Astrocyte of the spinal cord (primary cell): ENCODE measurements at regions not wholly inside any gene's neighbourhood (a gene's known extent, or its start where the extent isn't known, plus 50 kb on each side); places are given as distances from the start of the nearest gene placed in this dataset.
"Not testable (repeated sequence)": the region's sequence is repeated elsewhere in the genome, so short reads cannot be mapped to it uniquely, and the experiment has no call there.

Source experiments
- DNase-seq: peaks from one replicate; pipeline ENCODE4 v3.0.0; 2011; ENCODE audit warnings: low read depth, low spot score
- H3K4me3 ChIP-seq: 2 replicates; pipeline ENCODE4 v1.5.1; 2011; ENCODE audit warnings: low read depth, mild to moderate bottlenecking, low read length, moderate library complexity
- CTCF ChIP-seq: IDR thresholded peaks from 2 replicates; pipeline ENCODE4 v1.5.1; 2012; ENCODE audit warnings: low read depth, mild to moderate bottlenecking, low read length, inconsistent platforms
- in situ Hi-C: cut with HindIII; loops from 2 replicates; pipeline ENCODE4 v1.10.0; 2017; ENCODE audit warnings: low sequenced_read_pairs

- no peak overlapping the region for H3K4me3 ChIP-seq
Measured at GRCh38 chr3:4077950-4078349, 225.2 kb upstream of the SETMAR start.

GRCh38 chr3:4078903-4079302 lies 224.3 kb upstream of the SETMAR start:
- no peak for TF ChIP-seq CTCF
- no peak overlapping the region for H3K4me3 ChIP-seq
- in situ Hi-C loops: no loop called here
- DNase-seq: no peak

More at GRCh38 chr3:4077950-4078349, 225.2 kb upstream of the SETMAR start:
- no peak for DNase-seq
- no peak for TF ChIP-seq CTCF
- in situ Hi-C loops: no loop called here

GRCh38 chr3:4079339-4080195 lies 223.6 kb upstream of the SETMAR start:
- no peak overlapping the region for H3K4me3 ChIP-seq
- no peak for DNase-seq
- in situ Hi-C loops: no loop called here
- no peak for TF ChIP-seq CTCF

GRCh38 chr3:4083225-4084015 lies 219.7 kb upstream of the SETMAR start:
- in situ Hi-C loops: no loop called here
- TF ChIP-seq CTCF: no peak
- no peak overlapping the region for H3K4me3 ChIP-seq
- DNase-seq: no peak

- in situ Hi-C loops: no loop called here
- no peak for TF ChIP-seq CTCF
- no peak overlapping the region for H3K4me3 ChIP-seq
- no peak for DNase-seq
Measured at GRCh38 chr3:4084271-4084670, 218.9 kb upstream of the SETMAR start.

- H3K4me3 ChIP-seq, DNase-seq, in situ Hi-C loops: not testable (repeated sequence)
Measured at GRCh38 chr3:4086662-4087061, 216.5 kb upstream of the SETMAR start.

- in situ Hi-C loops: no loop called here
- no peak overlapping the region for H3K4me3 ChIP-seq
- TF ChIP-seq CTCF: no peak
- DNase-seq: no peak
Measured at GRCh38 chr3:4091786-4092185, 211.4 kb upstream of the SETMAR start.
